M059J (cell line): ENCODE measurements at regions not wholly inside any gene's neighbourhood (a gene's known extent, or its start where the extent isn't known, plus 50 kb on each side); places are given as distances from the start of the nearest gene placed in this dataset.

Source experiments
- DNase-seq: peaks from one replicate; pipeline ENCODE4 v3.0.0-alpha.2; 2012; ENCODE audit warnings: low read depth

DNA sequence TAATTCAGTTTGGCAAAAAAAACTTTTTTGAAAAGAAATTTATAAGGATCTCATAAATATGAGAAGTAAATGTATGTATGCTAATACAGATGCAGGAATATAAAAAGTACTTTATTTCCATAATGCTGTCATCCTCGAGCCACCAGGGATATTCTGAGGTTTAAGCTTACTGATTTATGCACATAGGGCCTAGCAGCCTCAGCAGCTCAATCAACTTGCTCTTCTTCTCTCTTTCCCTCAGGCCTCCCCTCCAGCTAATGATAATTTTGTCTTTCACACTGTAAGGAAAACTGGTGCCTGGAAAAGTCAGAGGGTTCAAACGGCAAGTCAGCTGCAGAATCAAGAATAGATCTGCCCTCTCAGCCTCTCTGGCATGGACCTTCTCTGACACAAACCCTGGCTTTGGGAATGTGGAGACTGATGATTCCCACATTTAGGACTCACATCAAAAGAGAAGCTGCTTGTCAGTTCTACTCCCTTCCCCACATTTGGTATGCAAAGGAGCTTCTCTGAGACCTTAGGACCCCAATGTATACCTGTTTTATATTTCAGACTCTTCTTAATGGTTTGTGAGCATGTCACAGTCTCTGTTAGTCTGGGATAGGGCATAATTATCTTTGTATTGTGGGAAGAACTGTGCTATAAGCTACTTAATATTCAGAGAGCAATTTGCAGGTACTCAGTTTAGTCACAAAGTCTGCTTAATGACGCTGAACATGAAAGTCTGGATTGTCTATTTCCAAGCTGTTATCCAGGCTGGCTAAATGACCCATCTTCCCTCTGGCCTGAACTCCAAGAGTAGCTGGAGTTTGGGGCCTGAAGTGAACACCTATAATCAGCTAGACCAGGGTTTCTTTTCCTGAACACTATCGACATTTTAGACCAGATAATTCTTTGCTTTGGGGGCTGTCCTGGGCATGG, 52.1 kb upstream of the DIPK1A start:
- no peak for DNase-seq

DNA sequence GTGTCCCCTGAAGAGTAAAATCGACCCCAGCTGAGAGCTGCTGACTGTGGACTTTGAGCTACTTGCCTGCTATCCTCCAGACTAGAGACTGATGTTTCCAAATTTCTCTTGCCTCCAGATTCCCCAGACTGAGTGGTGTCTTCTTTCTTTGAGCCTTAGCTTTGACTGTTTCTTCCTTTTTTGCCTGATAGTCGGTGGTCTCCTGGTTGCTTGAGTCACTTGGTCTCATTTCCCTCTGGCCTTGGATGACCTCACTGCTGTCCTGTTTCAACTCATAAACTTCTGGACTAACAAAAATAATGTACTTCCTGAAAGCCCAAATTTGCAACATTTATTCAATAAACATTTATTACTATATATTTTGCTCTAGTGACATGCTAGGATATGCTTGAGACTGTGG, 52.9 kb upstream of the DIPK1A start:
- peak; percentile 31 for DNase-seq

DNA sequence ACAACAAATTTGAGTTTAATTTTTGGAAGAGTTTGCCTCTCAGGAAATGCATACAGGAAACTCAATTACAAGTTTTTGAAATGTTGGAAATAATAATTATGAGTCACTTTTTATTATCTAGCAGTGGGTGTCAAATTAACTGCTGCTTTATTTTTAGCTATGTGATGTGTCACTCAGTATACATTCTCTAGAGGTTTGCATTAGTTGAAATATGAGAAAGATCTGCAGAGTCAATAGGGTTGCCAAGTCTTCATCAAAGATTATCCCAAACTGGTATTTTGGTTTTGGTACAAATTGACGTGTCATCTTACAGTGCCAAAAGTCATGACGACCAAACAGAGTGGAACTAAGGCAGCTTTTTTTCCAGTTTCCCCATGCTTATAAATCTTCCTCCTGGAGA, 54.3 kb upstream of the DIPK1A start:
- DNase-seq = peak; percentile 51

DNA sequence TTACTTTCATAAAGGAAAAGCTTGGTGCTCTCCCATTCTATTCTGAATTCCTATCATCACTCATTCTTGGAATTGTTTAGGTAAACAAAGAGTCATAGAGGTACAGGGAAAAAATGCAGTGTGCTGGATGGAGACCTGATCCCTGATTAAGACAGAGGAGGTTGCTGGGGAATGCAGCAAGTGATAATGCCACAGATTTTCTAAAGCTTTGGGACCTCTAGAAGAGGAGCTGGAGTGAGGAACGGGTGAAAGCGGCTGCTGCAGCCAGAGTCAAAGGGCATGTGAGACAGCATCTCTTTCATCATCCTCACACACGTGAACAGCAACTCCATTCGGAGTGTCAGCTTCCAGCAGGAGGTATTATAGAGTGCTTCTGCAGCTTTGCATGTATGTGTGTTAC, 54.9 kb upstream of the DIPK1A start:
- DNase-seq = peak; percentile 59

- DNase-seq = peak; percentile 56
Observed at GRCh38 chr1:93021539-93022134, 57.4 kb upstream of the MTF2 start.

DNA sequence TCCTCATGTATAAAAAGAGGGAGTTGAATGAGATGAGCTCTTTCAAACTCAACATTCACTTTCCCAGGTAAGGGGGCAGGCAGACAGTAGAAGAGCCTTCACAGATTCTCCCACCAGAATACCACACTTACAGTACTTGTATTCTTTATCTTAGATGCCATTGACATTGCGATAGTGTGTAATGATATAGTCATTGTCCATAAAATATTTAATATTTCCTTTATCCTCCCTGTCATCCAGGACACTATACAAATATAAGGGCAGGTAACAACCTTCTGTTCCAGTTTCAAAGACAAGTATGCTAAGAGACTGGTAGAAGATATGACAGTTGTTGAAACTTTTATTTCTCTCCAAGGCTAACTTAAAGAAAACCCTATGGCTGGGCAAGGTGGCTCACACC, 56.5 kb upstream of the MTF2 start:
- no peak for DNase-seq

- no peak for DNase-seq
Observed at GRCh38 chr1:93023281-93023680, 55.8 kb upstream of the MTF2 start.

- no peak for DNase-seq
Observed at GRCh38 chr1:93025572-93025971, 53.5 kb upstream of the MTF2 start.

DNA sequence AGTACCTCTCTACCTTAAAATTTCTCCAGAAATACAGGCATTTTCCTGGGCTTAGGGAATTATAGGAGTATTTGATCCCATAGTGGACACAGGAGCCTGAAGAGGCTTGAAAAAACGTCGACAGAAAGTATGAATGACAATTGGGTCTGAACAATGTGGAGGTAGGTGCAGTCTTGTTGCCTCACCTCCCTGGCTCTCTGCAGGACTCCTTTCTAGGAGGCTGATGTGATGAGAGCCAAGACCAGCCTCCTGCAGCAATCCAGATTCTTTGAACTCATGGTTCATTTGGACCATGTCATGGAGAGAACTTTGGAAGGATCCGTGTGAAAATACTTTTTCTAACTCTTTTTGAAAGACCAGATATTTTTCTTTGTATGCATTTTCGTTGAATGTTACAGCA, 50.5 kb upstream of the MTF2 start:
- DNase-seq = no peak
